Hepatocyte (in vitro differentiated cells): ENCODE measurements at regions not wholly inside any gene's neighbourhood (a gene's known extent, or its start where the extent isn't known, plus 50 kb on each side); places are given as distances from the start of the nearest gene placed in this dataset.

ENCODE experiments used
- DNase-seq: peaks from one replicate; pipeline ENCODE4 v3.0.0-alpha.2; 2016; ENCODE audit warnings: low spot score
- H2AFZ ChIP-seq: fragments of 200-600 bp; sonication (generic); 2 replicates; pipeline ENCODE4 v1.6.0; 2016; ENCODE audit warnings: antibody characterized with exemption, mild to moderate bottlenecking
- H3K27ac ChIP-seq: fragments of 200-600 bp; sonication (generic); 2 replicates; pipeline ENCODE4 v1.5.1; 2016; ENCODE audit warnings: mild to moderate bottlenecking
- H3K27me3 ChIP-seq: fragments of 200-600 bp; sonication (generic); 2 replicates; pipeline ENCODE4 v1.6.1; 2016
- H3K36me3 ChIP-seq: fragments of 200-600 bp; sonication (generic); replicated peaks from 2 replicates; pipeline ENCODE4 v1.5.1; 2016; ENCODE audit warnings: low read depth; ENCODE audit not compliant: insufficient read depth
- H3K4me1 ChIP-seq: fragments of 200-600 bp; sonication (generic); 2 replicates; pipeline ENCODE4 v1.5.1; 2016; ENCODE audit warnings: mild to moderate bottlenecking, moderate library complexity; ENCODE audit not compliant: insufficient read depth
- H3K4me2 ChIP-seq: fragments of 200-600 bp; sonication (generic); 2 replicates; pipeline ENCODE4 v1.6.0; 2016
- H3K4me3 ChIP-seq: fragments of 200-600 bp; sonication (generic); 2 replicates; pipeline ENCODE4 v1.5.1; 2016; ENCODE audit warnings: mild to moderate bottlenecking
- H3K79me2 ChIP-seq: fragments of 200-600 bp; sonication (generic); 2 replicates; pipeline ENCODE4 v1.6.0; 2017; ENCODE audit warnings: mild to moderate bottlenecking
- H3K9me2 ChIP-seq: fragments of 200-600 bp; sonication (generic); replicated peaks from 2 replicates; pipeline ENCODE4 v1.6.0; 2017; ENCODE audit warnings: mild to moderate bottlenecking; ENCODE audit not compliant: insufficient read depth
- H3K9me3 ChIP-seq: fragments of 200-600 bp; sonication (generic); 2 replicates; pipeline ENCODE4 v1.5.1; 2016; ENCODE audit warnings: low read depth, mild to moderate bottlenecking
- H4K20me1 ChIP-seq: fragments of 200-600 bp; sonication (generic); 2 replicates; pipeline ENCODE4 v1.6.0; 2016; ENCODE audit warnings: mild to moderate bottlenecking; ENCODE audit not compliant: insufficient read depth, poor library complexity, severe bottlenecking
- EZH2 ChIP-seq: fragments of 200-600 bp; sonication (generic); IDR thresholded peaks from 2 replicates; pipeline ENCODE4 v1.6.1; 2016; ENCODE audit warnings: antibody characterized with exemption, mild to moderate bottlenecking, borderline replicate concordance
- EZH2phosphoT487 ChIP-seq: fragments of 200-600 bp; sonication (generic); IDR thresholded peaks from one replicate; pipeline ENCODE4 v1.6.1; 2018; ENCODE audit warnings: antibody characterized with exemption, mild to moderate bottlenecking, low read depth, moderate library complexity; ENCODE audit not compliant: unreplicated experiment, severe bottlenecking
- WGBS: methylation state at CpG from one replicate; pipeline ENCODE4 v1.1.6; 2016; ENCODE audit warnings: low lambda C conversion rate; ENCODE audit errors: missing lambda C conversion rate; 5-methylcytosine and 5-hydroxymethylcytosine counted together
- TF ChIP-seq, protein P1 (sequence below): fragments of 200-600 bp; sonication (generic); IDR thresholded peaks from 2 replicates; pipeline ENCODE4 v1.5.1; 2016; ENCODE audit warnings: antibody characterized with exemption, mild to moderate bottlenecking; ENCODE audit not compliant: poor library complexity

DNA sequence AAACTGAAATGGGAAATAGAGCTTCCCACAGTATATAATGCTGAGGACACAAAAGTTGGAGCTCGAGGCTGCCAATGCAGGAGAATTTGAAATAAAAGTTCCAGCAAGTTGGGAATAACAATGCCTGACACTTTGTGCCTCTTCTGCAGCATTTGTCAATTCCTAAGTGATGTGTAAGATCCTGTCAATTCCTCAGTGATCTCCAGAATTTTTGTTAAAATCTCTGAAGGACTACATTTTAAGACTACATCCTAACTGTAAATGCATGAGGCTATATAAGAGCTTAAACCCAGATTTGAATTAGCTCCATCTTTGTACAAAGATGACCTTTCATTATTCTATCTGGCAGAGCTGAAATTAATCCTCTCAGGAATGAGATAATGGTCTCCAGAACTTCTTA is 208.2 kb downstream of the COL12A1 start:
- TF ChIP-seq, protein P1, sequence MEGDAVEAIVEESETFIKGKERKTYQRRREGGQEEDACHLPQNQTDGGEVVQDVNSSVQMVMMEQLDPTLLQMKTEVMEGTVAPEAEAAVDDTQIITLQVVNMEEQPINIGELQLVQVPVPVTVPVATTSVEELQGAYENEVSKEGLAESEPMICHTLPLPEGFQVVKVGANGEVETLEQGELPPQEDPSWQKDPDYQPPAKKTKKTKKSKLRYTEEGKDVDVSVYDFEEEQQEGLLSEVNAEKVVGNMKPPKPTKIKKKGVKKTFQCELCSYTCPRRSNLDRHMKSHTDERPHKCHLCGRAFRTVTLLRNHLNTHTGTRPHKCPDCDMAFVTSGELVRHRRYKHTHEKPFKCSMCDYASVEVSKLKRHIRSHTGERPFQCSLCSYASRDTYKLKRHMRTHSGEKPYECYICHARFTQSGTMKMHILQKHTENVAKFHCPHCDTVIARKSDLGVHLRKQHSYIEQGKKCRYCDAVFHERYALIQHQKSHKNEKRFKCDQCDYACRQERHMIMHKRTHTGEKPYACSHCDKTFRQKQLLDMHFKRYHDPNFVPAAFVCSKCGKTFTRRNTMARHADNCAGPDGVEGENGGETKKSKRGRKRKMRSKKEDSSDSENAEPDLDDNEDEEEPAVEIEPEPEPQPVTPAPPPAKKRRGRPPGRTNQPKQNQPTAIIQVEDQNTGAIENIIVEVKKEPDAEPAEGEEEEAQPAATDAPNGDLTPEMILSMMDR: no peak
- TF ChIP-seq EZH2phosphoT487 (no peak), EZH2 (no peak)
- Histone ChIP-seq H3K27ac (no peak overlapping the region), H3K4me3 (no peak overlapping the region), H3K4me1 (no peaks in the 10 kb centered on the region), H3K9me3 (no peaks in the 10 kb centered on the region), H4K20me1 (no peaks in the 10 kb centered on the region), H3K9me2 (no peaks in the 10 kb centered on the region), H3K79me2 (no peaks in the 10 kb centered on the region), H3K27me3 (no peaks in the 10 kb centered on the region), H3K36me3 (no peaks in the 10 kb centered on the region), H3K4me2 (no peak overlapping the region), H2AFZ (no peak overlapping the region)
- WGBS: 87% methylated on average over 1 of the region's 1 CpG
- no peak for DNase-seq

DNA sequence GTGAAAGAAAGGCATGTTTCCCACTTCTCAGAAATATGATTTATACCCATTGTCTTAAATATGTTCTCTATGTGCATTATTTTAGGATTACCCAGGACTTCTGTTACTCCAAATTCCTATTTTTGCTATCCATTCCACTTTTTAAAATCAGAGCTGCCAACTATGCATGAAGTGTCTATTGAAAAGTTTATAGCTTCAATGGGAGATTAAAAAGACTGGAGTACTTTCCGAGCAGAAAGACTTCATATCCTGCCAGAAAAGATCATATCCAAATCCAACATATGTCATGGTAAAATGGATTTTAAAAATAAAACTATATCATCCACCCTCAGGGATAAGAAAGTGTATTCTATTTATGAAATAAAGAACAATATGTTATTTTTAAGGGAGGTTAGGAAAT is 212.7 kb downstream of the COL12A1 start:
- H3K27me3 ChIP-seq: no peaks in the 10 kb centered on the region
- TF ChIP-seq EZH2: no peak
- TF ChIP-seq EZH2phosphoT487: no peak
- TF ChIP-seq, protein P1: no peak
- H3K9me3 ChIP-seq: no peaks in the 10 kb centered on the region
- no peak overlapping the region for H2AFZ ChIP-seq
- H3K27ac ChIP-seq: no peak overlapping the region
- H3K4me3 ChIP-seq: no peak overlapping the region
- H3K79me2 ChIP-seq: no peaks in the 10 kb centered on the region
- H3K4me2 ChIP-seq: no peak overlapping the region
- H3K36me3 ChIP-seq: no peaks in the 10 kb centered on the region
- no peak for DNase-seq
- H3K9me2 ChIP-seq: no peaks in the 10 kb centered on the region
- no peaks in the 10 kb centered on the region for H3K4me1 ChIP-seq
- no peaks in the 10 kb centered on the region for H4K20me1 ChIP-seq
- WGBS: 55% methylated on average over 1 of the region's 1 CpG

DNA sequence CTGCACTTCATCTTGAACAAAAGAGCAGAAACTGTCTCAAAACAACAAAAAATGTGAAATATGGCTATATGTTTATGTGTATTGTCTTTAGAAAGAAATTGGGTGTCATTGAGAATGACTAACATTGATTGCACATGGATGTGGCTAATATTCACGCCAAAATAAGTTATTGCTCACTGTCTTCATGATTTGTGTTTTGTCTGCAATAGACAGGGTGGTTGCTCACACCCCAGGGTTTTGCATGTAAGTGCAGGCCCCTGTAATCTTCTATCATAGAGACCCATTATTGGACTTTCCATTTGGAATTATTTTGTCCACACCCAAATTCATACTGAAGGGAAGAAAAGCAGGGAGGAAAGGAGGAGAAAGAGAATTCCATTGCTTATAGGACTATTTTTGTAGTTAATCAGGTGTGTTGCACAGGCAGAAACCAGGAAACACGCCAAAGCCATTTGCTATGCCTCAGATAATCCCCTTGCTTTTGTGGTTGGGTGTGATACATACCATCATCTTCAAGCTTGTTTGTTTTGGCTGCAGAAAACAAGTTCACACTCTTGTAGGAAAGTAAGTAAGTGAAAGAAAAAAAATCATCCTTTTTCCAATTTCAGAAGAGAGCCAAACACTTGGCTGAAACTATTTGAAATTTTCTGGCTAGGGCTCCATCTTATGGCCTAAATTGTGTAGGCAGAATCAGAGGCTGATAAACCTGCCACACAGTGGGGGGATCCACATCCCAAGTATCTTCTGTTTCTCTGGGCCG is 214.1 kb downstream of the COL12A1 start:
- H3K9me3 ChIP-seq: no peaks in the 10 kb centered on the region
- H3K79me2 ChIP-seq: no peaks in the 10 kb centered on the region
- no peaks in the 10 kb centered on the region for H3K27me3 ChIP-seq
- no peak overlapping the region for H3K4me3 ChIP-seq
- no peaks in the 10 kb centered on the region for H3K4me1 ChIP-seq
- H4K20me1 ChIP-seq: no peaks in the 10 kb centered on the region
- H2AFZ ChIP-seq: no peak overlapping the region
- DNase-seq: no peak
- TF ChIP-seq EZH2phosphoT487: no peak
- TF ChIP-seq, protein P1: no peak
- TF ChIP-seq EZH2: no peak
- no peaks in the 10 kb centered on the region for H3K36me3 ChIP-seq
- H3K27ac ChIP-seq: no peak overlapping the region
- H3K9me2 ChIP-seq: no peaks in the 10 kb centered on the region
- no peak overlapping the region for H3K4me2 ChIP-seq
- WGBS: 87% methylated on average over 3 of the region's 3 CpGs
